Astrocyte of the hippocampus (primary cell): ENCODE measurements at regions not wholly inside any gene's neighbourhood (a gene's known extent, or its start where the extent isn't known, plus 50 kb on each side); places are given as distances from the start of the nearest gene placed in this dataset.
"Not testable (repeated sequence)": the region's sequence is repeated elsewhere in the genome, so short reads cannot be mapped to it uniquely, and the experiment has no call there.

Source experiments
- DNase-seq: peaks from one replicate; pipeline ENCODE4 v3.0.0; 2011; ENCODE audit warnings: low read depth, low spot score

- DNase-seq = no peak
Observed at GRCh38 chr1:116292929-116293725, 79.9 kb upstream of the ATP1A1 start.

DNA sequence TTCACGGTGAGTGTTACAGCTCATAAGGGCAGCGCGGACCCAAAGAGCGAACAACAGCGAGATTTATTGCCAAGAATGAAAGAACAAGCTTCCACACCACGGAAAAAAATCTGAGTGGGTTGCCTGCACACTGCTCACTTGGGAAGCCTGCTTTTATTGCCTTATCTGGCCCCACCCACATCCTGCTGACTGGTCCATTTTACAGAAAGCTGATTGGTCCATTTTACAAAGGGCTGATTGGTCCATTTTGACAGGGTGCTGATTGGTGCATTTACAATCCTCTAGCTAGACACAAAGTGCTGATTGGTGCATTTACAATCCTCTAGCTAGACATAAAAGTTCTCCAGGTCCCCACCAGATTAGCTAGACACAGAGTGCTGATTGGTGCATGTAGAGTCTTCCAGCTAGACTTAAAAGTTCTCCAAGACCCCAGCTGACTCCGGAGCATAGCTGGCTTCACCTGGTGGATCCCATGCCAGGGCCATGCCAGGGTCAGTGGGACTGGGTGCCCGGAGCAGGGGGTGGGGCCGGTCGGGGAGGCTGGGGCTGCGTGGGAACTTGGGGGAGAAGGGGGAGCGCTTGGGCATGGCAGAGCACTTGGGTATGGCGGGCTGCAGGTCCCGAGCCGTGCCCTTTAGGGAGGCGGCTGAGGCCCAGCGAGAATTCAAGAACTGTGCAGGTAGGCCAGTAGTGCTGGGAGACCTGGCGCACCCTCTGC is 75.4 kb upstream of the ATP1A1 start:
- no peak for DNase-seq

DNA sequence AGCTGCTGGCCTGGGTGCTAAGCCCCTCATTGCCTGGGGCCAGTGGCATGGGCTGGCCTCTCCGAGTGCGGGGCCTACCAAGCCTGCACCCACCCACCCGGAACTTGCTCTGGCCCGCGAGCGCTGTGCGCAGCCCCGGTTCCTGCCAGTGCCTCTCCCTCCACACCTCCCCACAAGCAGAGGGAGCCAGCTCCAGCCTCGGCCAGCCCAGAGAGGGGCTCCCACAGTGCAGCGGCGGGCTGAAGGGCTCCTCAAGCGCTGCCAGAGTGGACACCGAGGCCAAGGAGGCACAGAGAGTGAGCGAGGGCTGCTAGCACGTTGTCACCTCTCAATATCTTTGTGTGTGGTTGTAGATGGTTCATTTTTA is 74.8 kb upstream of the ATP1A1 start:
- DNase-seq = not testable (repeated sequence)

GRCh38 chr1:116298746-116299145 is 74.3 kb upstream of the ATP1A1 start:
- no peak for DNase-seq

DNA sequence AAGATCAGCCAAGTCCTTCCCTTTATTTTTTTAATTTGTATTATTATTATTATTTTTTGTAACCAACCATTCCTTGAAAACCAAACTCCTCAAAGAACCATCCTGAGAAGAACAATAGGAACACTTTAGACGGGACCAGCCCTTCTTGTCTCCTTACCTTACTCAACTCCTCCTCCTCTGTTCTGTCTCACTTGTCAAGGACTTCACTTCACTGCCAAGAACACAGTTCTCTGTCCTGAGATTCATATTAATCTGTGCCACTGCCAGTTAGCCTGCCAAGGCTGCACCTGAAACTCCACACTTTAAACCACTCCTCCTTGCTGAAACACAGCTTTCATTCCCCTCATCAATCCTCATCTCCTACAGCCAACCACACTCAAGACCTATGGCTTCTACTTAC is 73.8 kb upstream of the ATP1A1 start:
- DNase-seq = no peak

GRCh38 chr1:116302281-116302680 is 70.8 kb upstream of the ATP1A1 start:
- no peak for DNase-seq

DNA sequence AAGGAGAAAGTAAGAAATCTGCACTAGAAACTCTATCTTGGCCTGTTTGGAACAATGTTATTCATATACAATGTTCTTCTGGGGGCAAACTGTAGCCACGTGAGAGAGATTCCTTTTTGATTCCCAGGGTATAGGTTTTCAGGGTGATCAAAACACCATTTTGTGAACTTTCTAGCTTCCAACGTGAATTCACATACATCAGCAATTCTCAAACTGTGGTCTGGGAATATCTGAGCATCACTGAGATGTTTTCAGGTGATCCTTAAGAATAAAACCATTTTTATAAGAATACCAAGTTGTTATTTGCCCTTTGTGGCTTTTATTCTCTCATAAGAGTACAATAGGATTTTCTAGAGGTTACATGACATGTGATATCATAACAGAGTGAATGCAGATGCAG is 66.9 kb upstream of the ATP1A1 start:
- no peak for DNase-seq

DNA sequence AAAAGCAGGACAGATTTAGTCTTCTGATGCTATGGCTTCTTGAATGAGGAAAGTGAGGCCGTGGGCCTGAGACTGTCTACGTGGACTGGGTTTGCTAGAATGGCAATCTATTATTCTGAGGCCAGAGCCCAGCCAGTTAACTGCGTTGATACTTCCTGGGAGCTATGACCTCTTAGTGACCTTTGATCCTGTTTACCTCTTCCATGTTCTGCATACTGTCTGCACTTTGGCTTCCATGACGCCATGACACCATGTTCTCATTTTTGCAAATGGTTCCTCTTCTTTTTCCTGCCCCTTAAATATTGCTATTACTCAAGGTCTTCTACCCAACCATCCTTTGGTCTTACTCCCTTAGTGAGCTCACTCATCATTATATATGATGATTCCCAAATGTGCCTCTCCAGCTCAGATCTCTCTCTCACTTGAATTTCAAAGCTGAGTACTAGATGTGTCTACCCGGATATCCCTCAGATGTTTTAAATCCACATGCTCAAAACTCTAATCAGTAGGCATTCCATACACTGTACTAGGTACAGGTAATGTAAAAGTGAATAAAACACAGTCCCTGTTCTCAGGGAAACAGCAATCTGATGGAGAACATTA is 66.1 kb upstream of the ATP1A1 start:
- DNase-seq = no peak

- DNase-seq = no peak
Observed at GRCh38 chr1:116308276-116308675, 64.8 kb upstream of the ATP1A1 start.

DNA sequence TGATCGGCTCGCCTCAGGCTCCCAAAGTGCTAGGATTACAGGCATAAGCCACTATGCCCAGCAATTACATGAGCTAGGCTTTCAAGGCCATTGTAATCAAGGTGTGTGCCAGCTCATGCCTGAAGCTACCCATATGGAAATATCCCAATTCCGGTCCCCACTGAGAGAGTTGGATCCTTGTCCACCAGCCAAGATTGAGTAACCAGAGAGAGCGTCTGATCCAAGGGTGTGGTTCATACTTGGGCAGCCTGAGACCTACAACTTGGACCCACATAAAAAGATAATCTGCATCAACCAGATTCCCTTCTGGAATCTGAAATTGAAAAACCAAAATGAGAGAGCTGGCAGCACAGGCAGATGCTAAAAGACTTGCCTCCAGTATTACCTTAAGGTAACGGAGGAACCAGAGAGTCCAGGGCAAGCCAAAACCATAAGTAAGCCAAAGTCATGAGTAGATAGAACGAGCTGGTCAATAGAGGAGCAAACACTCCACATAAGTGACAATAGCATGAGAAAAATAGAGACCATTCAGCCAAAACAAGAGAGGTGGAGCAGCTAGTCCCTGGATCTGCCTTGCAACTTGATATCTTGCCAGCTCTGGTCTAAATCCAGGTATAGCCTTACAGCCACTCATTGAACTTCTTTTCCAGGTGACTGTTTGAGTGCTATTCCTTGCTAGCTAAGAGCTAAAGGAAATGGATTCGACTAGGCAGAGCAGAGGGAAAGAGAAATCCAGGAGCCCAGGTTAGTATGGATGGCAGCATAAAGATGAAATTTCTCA is 63.8 kb upstream of the ATP1A1 start:
- no peak for DNase-seq

GRCh38 chr1:116310180-116310579 is 62.9 kb upstream of the ATP1A1 start:
- DNase-seq = no peak

GRCh38 chr1:116311193-116311592 is 61.9 kb upstream of the ATP1A1 start:
- DNase-seq = no peak

GRCh38 chr1:116311756-116312680 is 61.0 kb upstream of the ATP1A1 start:
- DNase-seq = no peak

DNA sequence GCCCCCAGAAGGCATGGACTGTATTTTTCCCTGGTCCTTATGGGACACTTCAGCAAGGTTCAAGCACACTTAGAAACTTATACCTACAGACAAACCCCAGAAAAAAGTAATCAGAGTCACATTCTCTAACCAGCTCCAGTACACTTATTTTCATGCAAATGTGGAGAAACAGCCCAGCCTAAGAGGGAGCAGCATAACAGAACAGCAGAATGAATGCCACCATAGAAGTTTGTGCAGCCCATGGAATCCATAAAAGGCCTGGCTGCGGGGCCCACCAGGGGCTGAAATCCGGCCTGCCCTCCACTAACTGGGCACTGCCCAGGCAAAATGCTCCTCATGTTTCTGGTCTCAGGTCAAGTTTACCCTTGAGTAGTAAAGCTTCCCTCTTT is 60.4 kb upstream of the ATP1A1 start:
- DNase-seq = no peak

- DNase-seq = no peak
Observed at GRCh38 chr1:116313776-116314175, 59.3 kb upstream of the ATP1A1 start.

GRCh38 chr1:116314305-116314919 is 58.6 kb upstream of the ATP1A1 start:
- no peak for DNase-seq

DNA sequence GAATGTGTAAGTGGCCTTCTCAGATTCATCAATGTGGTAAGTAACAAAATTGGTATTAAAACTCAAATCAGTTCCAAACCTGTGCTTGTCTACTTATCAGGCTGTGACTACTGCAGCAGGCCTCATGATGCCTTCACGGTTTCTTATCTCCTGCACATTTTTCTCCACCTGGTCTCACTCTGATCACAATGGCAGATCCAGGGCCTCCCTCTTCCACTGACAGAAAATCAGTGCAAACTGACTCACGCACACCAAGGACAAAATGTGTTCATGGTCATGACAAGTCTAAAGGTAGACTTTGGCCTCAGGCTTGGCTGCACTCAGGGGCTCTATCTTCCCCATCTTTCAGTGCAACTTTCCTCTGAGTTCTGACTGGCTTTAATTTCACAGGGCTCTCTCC is 56.7 kb upstream of the ATP1A1 start:
- no peak for DNase-seq

DNA sequence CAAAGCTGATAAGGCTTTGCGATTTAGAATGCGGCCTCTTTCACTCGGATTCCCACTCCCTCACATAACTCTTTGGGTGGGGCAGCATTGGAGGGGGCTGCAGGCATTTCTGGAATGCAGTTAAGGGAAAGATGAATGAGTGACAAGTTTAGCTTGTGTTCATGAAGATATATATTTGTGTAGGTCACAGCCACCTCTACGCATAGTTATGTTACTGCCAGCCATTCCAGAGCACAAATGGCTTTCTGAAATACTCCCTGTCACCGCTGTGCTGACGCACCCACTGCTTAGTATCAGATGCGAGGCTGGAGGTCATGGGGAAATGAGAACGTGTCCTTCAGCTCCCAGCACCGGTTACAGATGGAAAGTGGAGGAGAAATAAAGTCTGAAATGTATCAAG is 54.1 kb upstream of the ATP1A1 start:
- no peak for DNase-seq

DNA sequence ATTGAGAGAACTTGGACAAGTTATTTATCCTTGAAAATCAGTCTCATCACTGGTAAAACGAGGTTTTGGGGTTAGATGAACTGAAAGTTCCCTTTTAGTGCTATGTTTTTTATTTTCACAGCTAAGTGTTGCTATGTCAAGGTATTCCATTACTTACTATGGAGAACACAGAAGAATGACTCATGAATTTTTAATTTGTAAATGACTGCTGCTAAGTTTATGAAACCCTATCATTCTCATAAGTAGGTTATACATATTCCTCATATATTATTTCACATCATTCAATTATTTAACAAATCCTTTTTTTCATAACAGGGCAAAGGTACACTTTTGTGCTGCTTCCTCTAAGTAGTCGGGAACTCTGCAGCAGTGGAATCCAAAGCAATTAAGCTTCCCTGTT is 52.2 kb upstream of the ATP1A1 start:
- DNase-seq = no peak

GRCh38 chr1:116321766-116322175 is 51.3 kb upstream of the ATP1A1 start:
- DNase-seq = no peak
